CD14-positive monocyte (primary cell): ENCODE measurements at regions not wholly inside any gene's neighbourhood (a gene's known extent, or its start where the extent isn't known, plus 50 kb on each side); places are given as distances from the start of the nearest gene placed in this dataset.

Source experiments
- DNase-seq, 3 donors: peaks; one replicate each; pipeline ENCODE4 v3.0.0-alpha.2; 2011 to 2022
- H2AFZ ChIP-seq: 2 replicates; pipeline ENCODE4 v1.6.0; 2012; ENCODE audit warnings: mild to moderate bottlenecking, low read depth, low read length, inconsistent platforms; ENCODE audit not compliant: insufficient read depth, poor library complexity, severe bottlenecking
- H3K27ac ChIP-seq, 2 donors: 1 replicate in 1 of 2; 2 replicates in 1 of 2; pipeline ENCODE4 v1.5.1; 2012 to 2013; ENCODE audit warnings: low read length in 2 of 2, control low read depth in 1 of 2, inconsistent platforms in 1 of 2, low read depth in 1 of 2, mild to moderate bottlenecking in 1 of 2
- H3K27me3 ChIP-seq, 2 donors: one replicate each; pipeline versions ENCODE4 v1.6.0 to v1.6.1; 2011 to 2013; ENCODE audit warnings: low read length in 2 of 2; ENCODE audit not compliant: control insufficient read depth in 2 of 2, insufficient read depth in 2 of 2
- H3K36me3 ChIP-seq, 2 donors: replicated peaks in 1 of 2; 1 replicate in 1 of 2; 2 replicates in 1 of 2; pipeline versions ENCODE4 v1.5.1 to v1.6.1; 2012 to 2013; ENCODE audit warnings: low read length in 2 of 2, control low read depth in 1 of 2, inconsistent platforms in 1 of 2, mild to moderate bottlenecking in 1 of 2; ENCODE audit not compliant: insufficient read depth in 2 of 2, control insufficient read depth in 1 of 2
- H3K4me1 ChIP-seq, 2 donors: 1 replicate in 1 of 2; 2 replicates in 1 of 2; pipeline versions ENCODE4 v1.5.1 to v1.6.1; 2012 to 2013; ENCODE audit warnings: low read length in 2 of 2, control low read depth in 1 of 2, inconsistent platforms in 1 of 2, mild to moderate bottlenecking in 1 of 2, moderate library complexity in 1 of 2; ENCODE audit not compliant: insufficient read depth in 2 of 2, control insufficient read depth in 1 of 2
- H3K4me2 ChIP-seq: replicated peaks from 2 replicates; pipeline ENCODE3; 2012; ENCODE audit warnings: low read length, moderate library complexity, mild to moderate bottlenecking; ENCODE audit not compliant: poor library complexity, severe bottlenecking; ENCODE audit errors: extremely low read depth
- H3K4me3 ChIP-seq, 3 experiments: fragments of 200-600 bp in 1 of 3; sonication (generic) in 1 of 3; replicated peaks in 1 of 3; 1 replicate in 2 of 3; 2 replicates in 1 of 3; pipeline ENCODE4 v1.5.1; 2011 to 2013; ENCODE audit warnings: low read length in 3 of 3, mild to moderate bottlenecking in 3 of 3, control low read depth in 2 of 3, low read depth in 2 of 3, inconsistent platforms in 1 of 3, moderate library complexity in 1 of 3
- H3K79me2 ChIP-seq: 2 replicates; pipeline ENCODE4 v1.6.0; 2012; ENCODE audit warnings: mild to moderate bottlenecking, control low read depth, inconsistent platforms, low read length, moderate library complexity; ENCODE audit not compliant: insufficient read depth
- H3K9ac ChIP-seq: 2 replicates; pipeline ENCODE4 v1.6.0; 2017; ENCODE audit warnings: low read length, mild to moderate bottlenecking; ENCODE audit not compliant: insufficient read depth, poor library complexity, severe bottlenecking
- H3K9me3 ChIP-seq, 2 donors: replicated peaks in 1 of 2; 1 replicate in 1 of 2; 2 replicates in 1 of 2; pipeline versions ENCODE4 v1.5.1 to v1.6.1; 2012 to 2013; ENCODE audit warnings: low read length in 2 of 2, control low read depth in 1 of 2; ENCODE audit not compliant: control insufficient read depth in 1 of 2, insufficient read depth in 1 of 2
- H4K20me1 ChIP-seq: 2 replicates; pipeline ENCODE4 v1.6.0; 2012; ENCODE audit warnings: mild to moderate bottlenecking, low read length, control low read depth, moderate library complexity; ENCODE audit not compliant: insufficient read depth
- H3K27ac Mint-ChIP-seq, 7 donors: one replicate each; pipeline ENCODE4 v1.8.0; 2020; ENCODE audit warnings: mild to moderate bottlenecking in 7 of 7, mixed read lengths in 7 of 7, moderate library complexity in 6 of 7, inconsistent platforms in 2 of 7
- H3K27me3 Mint-ChIP-seq, 3 donors: one replicate each; pipeline ENCODE4 v1.8.0; 2021 to 2022; ENCODE audit warnings: low read depth in 3 of 3, mild to moderate bottlenecking in 3 of 3, mixed read lengths in 3 of 3, moderate library complexity in 3 of 3, inconsistent platforms in 1 of 3
- H3K36me3 Mint-ChIP-seq, 2 donors: one replicate each; pipeline ENCODE4 v1.8.0; 2020; ENCODE audit warnings: mixed read lengths in 2 of 2, inconsistent platforms in 1 of 2, mild to moderate bottlenecking in 1 of 2
- H3K4me1 Mint-ChIP-seq: one replicate; pipeline ENCODE4 v1.8.0; 2020; ENCODE audit warnings: mild to moderate bottlenecking, mixed read lengths
- H3K4me3 Mint-ChIP-seq, 2 donors: one replicate each; pipeline ENCODE4 v1.8.0; 2020; ENCODE audit warnings: mild to moderate bottlenecking in 2 of 2, mixed read lengths in 2 of 2, moderate library complexity in 1 of 2
- H3K9me3 Mint-ChIP-seq, 7 donors: one replicate each; pipeline ENCODE4 v1.8.0; 2020 to 2022; ENCODE audit warnings: mixed read lengths in 7 of 7, mild to moderate bottlenecking in 6 of 7, moderate library complexity in 6 of 7, inconsistent platforms in 2 of 7
- WGBS: methylation state at CpG from one replicate; pipeline ENCODE4 v1.1.5; 2013; ENCODE audit warnings: missing lambda C conversion rate; ENCODE audit not compliant: insufficient coverage; 5-methylcytosine and 5-hydroxymethylcytosine counted together
- intact Hi-C, 2 donors: fragments of 100-400 bp; cut with micrococcal nuclease; formaldehyde crosslinking; loops; one replicate each; pipeline versions ENCODE4 v1.15.0 to v1.15.1; 2023
- TF ChIP-seq, protein P1 (sequence below): fragments of 200-600 bp; IDR thresholded peaks from one replicate; pipeline ENCODE4 v1.8.0; 2022; ENCODE audit warnings: antibody characterized with exemption, mild to moderate bottlenecking

- Histone ChIP-seq H3K4me3 (no peak overlapping the region), H2AFZ (no peak overlapping the region), H3K9me3 (no peaks in the 10 kb centered on the region), H3K27ac (no peak overlapping the region), H3K4me2 (no peak overlapping the region), H4K20me1 (no peaks in the 10 kb centered on the region), H3K4me1 (no peaks in the 10 kb centered on the region), H3K9ac (no peak overlapping the region), H3K36me3 (no peaks in the 10 kb centered on the region), H3K27me3 (no peaks in the 10 kb centered on the region), H3K79me2 (no peaks in the 10 kb centered on the region)
- Mint-ChIP-seq H3K27ac (no peak overlapping the region), H3K4me1 (no peaks in the 10 kb centered on the region), H3K36me3 (no peaks in the 10 kb centered on the region), H3K27me3 (no peaks in the 10 kb centered on the region), H3K9me3 (peaks cover 0 to 2% (median 0%) of the 10 kb centered on the region in 7 donors), H3K4me3 (no peak overlapping the region)
- TF ChIP-seq, protein P1, sequence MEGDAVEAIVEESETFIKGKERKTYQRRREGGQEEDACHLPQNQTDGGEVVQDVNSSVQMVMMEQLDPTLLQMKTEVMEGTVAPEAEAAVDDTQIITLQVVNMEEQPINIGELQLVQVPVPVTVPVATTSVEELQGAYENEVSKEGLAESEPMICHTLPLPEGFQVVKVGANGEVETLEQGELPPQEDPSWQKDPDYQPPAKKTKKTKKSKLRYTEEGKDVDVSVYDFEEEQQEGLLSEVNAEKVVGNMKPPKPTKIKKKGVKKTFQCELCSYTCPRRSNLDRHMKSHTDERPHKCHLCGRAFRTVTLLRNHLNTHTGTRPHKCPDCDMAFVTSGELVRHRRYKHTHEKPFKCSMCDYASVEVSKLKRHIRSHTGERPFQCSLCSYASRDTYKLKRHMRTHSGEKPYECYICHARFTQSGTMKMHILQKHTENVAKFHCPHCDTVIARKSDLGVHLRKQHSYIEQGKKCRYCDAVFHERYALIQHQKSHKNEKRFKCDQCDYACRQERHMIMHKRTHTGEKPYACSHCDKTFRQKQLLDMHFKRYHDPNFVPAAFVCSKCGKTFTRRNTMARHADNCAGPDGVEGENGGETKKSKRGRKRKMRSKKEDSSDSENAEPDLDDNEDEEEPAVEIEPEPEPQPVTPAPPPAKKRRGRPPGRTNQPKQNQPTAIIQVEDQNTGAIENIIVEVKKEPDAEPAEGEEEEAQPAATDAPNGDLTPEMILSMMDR = no peak
- DNase-seq = no peak
- intact Hi-C loops = no loop called here
Observed at GRCh38 chr6:126475449-126475848, 135.5 kb downstream of the CENPW start.

GRCh38 chr6:126477678-126478077, 137.8 kb downstream of the CENPW start:
- WGBS = 85% methylated on average over 1 of the region's 1 CpG
- no peaks in the 10 kb centered on the region for H3K4me1 ChIP-seq

More at GRCh38 chr6:126477678-126478077, 137.8 kb downstream of the CENPW start:
- H3K36me3 ChIP-seq = no peaks in the 10 kb centered on the region
- no peaks in the 10 kb centered on the region for H3K9me3 ChIP-seq
- H3K9ac ChIP-seq = no peak overlapping the region
- intact Hi-C loops = no loop called here
- no peaks in the 10 kb centered on the region for H3K4me1 Mint-ChIP-seq
- no peak for DNase-seq
- no peaks in the 10 kb centered on the region for H3K27me3 Mint-ChIP-seq
- no peaks in the 10 kb centered on the region for H3K79me2 ChIP-seq
- no peak overlapping the region for H3K4me3 Mint-ChIP-seq
- no peak overlapping the region for H2AFZ ChIP-seq
- no peak overlapping the region for H3K4me3 ChIP-seq
- H3K27ac Mint-ChIP-seq = no peak overlapping the region
- peaks cover 0 to 2% (median 0%) of the 10 kb centered on the region in 7 donors for H3K9me3 Mint-ChIP-seq
- TF ChIP-seq, protein P1 = no peak
- no peaks in the 10 kb centered on the region for H3K36me3 Mint-ChIP-seq
- H4K20me1 ChIP-seq = no peaks in the 10 kb centered on the region
- no peak overlapping the region for H3K4me2 ChIP-seq
- H3K27me3 ChIP-seq = no peaks in the 10 kb centered on the region
- H3K27ac ChIP-seq = no peak overlapping the region
